ENCODE measurements at regions not wholly inside any gene's neighbourhood (a gene's known extent, or its start where the extent isn't known, plus 50 kb on each side); places are given as distances from the start of the nearest gene placed in this dataset.

- no peaks in the 10 kb centered on the region for H3K27me3 ChIP-seq (replicated peaks; ENCODE audit: control insufficient read depth, insufficient read depth, low read length)
- no peaks in the 10 kb centered on the region for H3K9me3 ChIP-seq
- no peak overlapping the region for H3K4me3 ChIP-seq (ENCODE audit: low read depth, low read length)
- H3K27ac Mint-ChIP-seq (ENCODE audit: unreplicated experiment), result no peak overlapping the region
- no peaks in the 10 kb centered on the region for H3K36me3 Mint-ChIP-seq (ENCODE audit: insufficient read depth, unreplicated experiment)
- no peaks in the 10 kb centered on the region for H3K4me1 ChIP-seq
- no TSS peak for BruUV-seq (replicated peaks)
- intact Hi-C loops (cut with micrococcal nuclease; ENCODE audit: unreplicated experiment), result no loop called here
- H3K4me3 Mint-ChIP-seq (ENCODE audit: unreplicated experiment), result no peak overlapping the region
- ChIA-PET CTCF (no interaction called here), POLR2A (no interaction called here)
- no peaks in the 10 kb centered on the region for H3K9me3 Mint-ChIP-seq (ENCODE audit: unreplicated experiment)
- no peaks in the 10 kb centered on the region for H3K36me3 ChIP-seq (ENCODE audit: control insufficient read depth, insufficient read depth, low read length)
- H3K27me3 Mint-ChIP-seq (ENCODE audit: insufficient read depth, unreplicated experiment), result peaks cover 25% of the 10 kb centered on the region
- no peak for DNase-seq
- no peak for TF ChIP-seq CTCF (IDR thresholded peaks at IDR 0.05; ENCODE audit: insufficient read depth in 1 of 2, low read depth in 1 of 2, low read length in 1 of 2, severe bottlenecking in 1 of 2, unreplicated experiment in 1 of 2)
- H3K4me1 Mint-ChIP-seq (ENCODE audit: low read depth, unreplicated experiment), result no peaks in the 10 kb centered on the region
Measured at GRCh38 chr15:57892181-57892580, 173.3 kb downstream of the ALDH1A2 start.

GRCh38 chr15:57893040-57893439 lies 172.5 kb downstream of the ALDH1A2 start:
- no peaks in the 10 kb centered on the region for H3K36me3 Mint-ChIP-seq (ENCODE audit: insufficient read depth, unreplicated experiment)
- H3K9me3 Mint-ChIP-seq (ENCODE audit: unreplicated experiment), result no peaks in the 10 kb centered on the region
- no peak overlapping the region for H3K4me3 Mint-ChIP-seq (ENCODE audit: unreplicated experiment)
- no peak overlapping the region for H3K4me3 ChIP-seq (ENCODE audit: low read depth, low read length)
- no peaks in the 10 kb centered on the region for H3K36me3 ChIP-seq (ENCODE audit: control insufficient read depth, insufficient read depth, low read length)
- H3K4me1 ChIP-seq, result no peaks in the 10 kb centered on the region
- H3K27me3 ChIP-seq (replicated peaks; ENCODE audit: control insufficient read depth, insufficient read depth, low read length), result no peaks in the 10 kb centered on the region
- no peak for DNase-seq
- no peak for TF ChIP-seq CTCF (IDR thresholded peaks at IDR 0.05; ENCODE audit: insufficient read depth in 1 of 2, low read depth in 1 of 2, low read length in 1 of 2, severe bottlenecking in 1 of 2, unreplicated experiment in 1 of 2)
- no peaks in the 10 kb centered on the region for H3K4me1 Mint-ChIP-seq (ENCODE audit: low read depth, unreplicated experiment)
- H3K27me3 Mint-ChIP-seq (ENCODE audit: insufficient read depth, unreplicated experiment), result peaks cover 25% of the 10 kb centered on the region
- ChIA-PET CTCF (no interaction called here), POLR2A (no interaction called here)
- no peak overlapping the region for H3K27ac Mint-ChIP-seq (ENCODE audit: unreplicated experiment)
- no peaks in the 10 kb centered on the region for H3K9me3 ChIP-seq
- intact Hi-C loops (cut with micrococcal nuclease; ENCODE audit: unreplicated experiment), result no loop called here
- BruUV-seq (replicated peaks), result no TSS peak

- Mint-ChIP-seq H3K9me3 (ENCODE audit: unreplicated experiment) (no peaks in the 10 kb centered on the region), H3K36me3 (ENCODE audit: insufficient read depth, unreplicated experiment) (no peaks in the 10 kb centered on the region), H3K27me3 (ENCODE audit: insufficient read depth, unreplicated experiment) (peaks cover 22% of the 10 kb centered on the region), H3K27ac (ENCODE audit: unreplicated experiment) (no peak overlapping the region), H3K4me3 (ENCODE audit: unreplicated experiment) (no peak overlapping the region), H3K4me1 (ENCODE audit: low read depth, unreplicated experiment) (no peaks in the 10 kb centered on the region)
- no peak for TF ChIP-seq CTCF (IDR thresholded peaks at IDR 0.05; ENCODE audit: insufficient read depth in 1 of 2, low read depth in 1 of 2, low read length in 1 of 2, severe bottlenecking in 1 of 2, unreplicated experiment in 1 of 2)
- Histone ChIP-seq H3K36me3 (ENCODE audit: control insufficient read depth, insufficient read depth, low read length) (no peaks in the 10 kb centered on the region), H3K4me3 (ENCODE audit: low read depth, low read length) (no peak overlapping the region), H3K4me1 (no peaks in the 10 kb centered on the region), H3K27me3 (replicated peaks; ENCODE audit: control insufficient read depth, insufficient read depth, low read length) (no peaks in the 10 kb centered on the region), H3K9me3 (no peaks in the 10 kb centered on the region)
- POLR2A ChIA-PET, result no interaction called here
- CTCF ChIA-PET, result no interaction called here
- no TSS peak for BruUV-seq (replicated peaks)
- DNase-seq, result no peak
- intact Hi-C loops (cut with micrococcal nuclease; ENCODE audit: unreplicated experiment), result no loop called here
Measured at GRCh38 chr15:57895291-57895690, 170.2 kb downstream of the ALDH1A2 start.

Measured in Caco-2 (cell line).